DMS 273 treated with DMSO at 0.1 percent for 48 hours (cell line): ENCODE measurements at regions not wholly inside any gene's neighbourhood (a gene's known extent, or its start where the extent isn't known, plus 50 kb on each side); places are given as distances from the start of the nearest gene placed in this dataset.
A peak's percentile ranks its signal among the peaks of the same experiment; 100 is the strongest.

Experiments used
- DNase-seq: peaks from one replicate; lab custom pipeline; 2025; lab: John Stamatoyannopoulos, UW

- no peak for DNase-seq
These were observed 88.8 kb upstream of the CALM2 start for GRCh38 chr2:47265158-47265557.

GRCh38 chr2:47264686-47265085, 88.4 kb upstream of the CALM2 start:
- no peak for DNase-seq

GRCh38 chr2:47264143-47264542, 87.8 kb upstream of the CALM2 start:
- no peak for DNase-seq

- no peak for DNase-seq
These were observed 86.3 kb upstream of the CALM2 start for GRCh38 chr2:47262657-47263056.

- no peak for DNase-seq
These were observed 84.7 kb upstream of the CALM2 start for GRCh38 chr2:47260971-47261370.

- no peak for DNase-seq
These were observed 83.5 kb upstream of the CALM2 start for GRCh38 chr2:47259829-47260228.

GRCh38 chr2:47257946-47258348, 81.6 kb upstream of the CALM2 start:
- DNase-seq = no peak

- no peak for DNase-seq
These were observed 80.2 kb upstream of the CALM2 start for GRCh38 chr2:47256416-47257087.

- DNase-seq = no peak
These were observed 79.5 kb upstream of the CALM2 start for GRCh38 chr2:47255794-47256193.

- DNase-seq = no peak
These were observed 78.2 kb upstream of the CALM2 start for GRCh38 chr2:47254464-47254863.

- no peak for DNase-seq
These were observed 77.1 kb upstream of the CALM2 start for GRCh38 chr2:47253447-47253846.

- DNase-seq = no peak
These were observed 75.0 kb upstream of the CALM2 start for GRCh38 chr2:47251404-47251675.

- DNase-seq = no peak
These were observed 74.5 kb upstream of the CALM2 start for GRCh38 chr2:47250586-47251403.

GRCh38 chr2:47249931-47250330, 73.6 kb upstream of the CALM2 start:
- DNase-seq = no peak

- peak; percentile 50 for DNase-seq
These were observed 73.0 kb upstream of the CALM2 start for GRCh38 chr2:47249157-47249900.

- no peak for DNase-seq
These were observed 67.4 kb upstream of the CALM2 start for GRCh38 chr2:47243596-47244323.

- no peak for DNase-seq
These were observed 65.4 kb upstream of the CALM2 start for GRCh38 chr2:47241715-47242114.

GRCh38 chr2:47239119-47239969, 63.0 kb upstream of the CALM2 start:
- DNase-seq = no peak

- DNase-seq = no peak
These were observed 62.3 kb upstream of the CALM2 start for GRCh38 chr2:47238638-47239037.

GRCh38 chr2:47237375-47238334, 61.3 kb upstream of the CALM2 start:
- no peak for DNase-seq
